Bone marrow (tissue), 2 donors: ENCODE measurements at regions not wholly inside any gene's neighbourhood (a gene's known extent, or its start where the extent isn't known, plus 50 kb on each side); places are given as distances from the start of the nearest gene placed in this dataset.
"Not testable (repeated sequence)": the region's sequence is repeated elsewhere in the genome, so short reads cannot be mapped to it uniquely, and the experiment has no call there.

ENCODE experiments used
- DNase-seq, 2 donors: peaks; one replicate each; lab custom pipeline; 2025; lab: John Stamatoyannopoulos, UW

GRCh38 chr2:139556789-139557188 lies 776.6 kb upstream of the NXPH2 start:
- no peak for DNase-seq

GRCh38 chr2:139550873-139551272 lies 770.7 kb upstream of the NXPH2 start:
- DNase-seq = no peak

GRCh38 chr2:139550341-139550740 lies 770.2 kb upstream of the NXPH2 start:
- DNase-seq = no peak

GRCh38 chr2:139544186-139544851 lies 764.1 kb upstream of the NXPH2 start:
- no peak for DNase-seq

GRCh38 chr2:139538332-139539020 lies 758.3 kb upstream of the NXPH2 start:
- DNase-seq = not testable (repeated sequence)

GRCh38 chr2:139529080-139529479 lies 748.9 kb upstream of the NXPH2 start:
- DNase-seq = no peak

GRCh38 chr2:139526781-139527180 lies 746.6 kb upstream of the NXPH2 start:
- DNase-seq = no peak

GRCh38 chr2:139518321-139518720 lies 738.1 kb upstream of the NXPH2 start:
- no peak for DNase-seq

- DNase-seq = no peak
These were observed 734.8 kb upstream of the NXPH2 start for GRCh38 chr2:139514951-139515350.

- DNase-seq = no peak
These were observed 715.7 kb upstream of the NXPH2 start for GRCh38 chr2:139495851-139496250.

- no peak for DNase-seq
These were observed 712.0 kb upstream of the NXPH2 start for GRCh38 chr2:139492131-139492680.

GRCh38 chr2:139480161-139480650 lies 700.0 kb upstream of the NXPH2 start:
- no peak for DNase-seq

GRCh38 chr2:139478165-139478914 lies 698.1 kb upstream of the NXPH2 start:
- no peak for DNase-seq

- no peak for DNase-seq
These were observed 697.4 kb upstream of the NXPH2 start for GRCh38 chr2:139477618-139478017.

GRCh38 chr2:139469985-139470384 lies 689.8 kb upstream of the NXPH2 start:
- DNase-seq = no peak

GRCh38 chr2:139465789-139466188 lies 685.6 kb upstream of the NXPH2 start:
- DNase-seq = no peak

- no peak for DNase-seq
These were observed 677.7 kb upstream of the NXPH2 start for GRCh38 chr2:139457873-139458272.

- DNase-seq = no peak
These were observed 674.1 kb upstream of the NXPH2 start for GRCh38 chr2:139454251-139454650.

GRCh38 chr2:139439100-139439499 lies 658.9 kb upstream of the NXPH2 start:
- no peak for DNase-seq

- DNase-seq = no peak
These were observed 658.3 kb upstream of the NXPH2 start for GRCh38 chr2:139438478-139438877.

- DNase-seq = no peak
These were observed 647.0 kb upstream of the NXPH2 start for GRCh38 chr2:139427164-139427563.

- no peak for DNase-seq
These were observed 643.9 kb upstream of the NXPH2 start for GRCh38 chr2:139424101-139424500.

- DNase-seq = no peak
These were observed 631.0 kb upstream of the NXPH2 start for GRCh38 chr2:139411236-139411635.
